ENCODE measurements at regions not wholly inside any gene's neighbourhood (a gene's known extent, or its start where the extent isn't known, plus 50 kb on each side); places are given as distances from the start of the nearest gene placed in this dataset.

DNA sequence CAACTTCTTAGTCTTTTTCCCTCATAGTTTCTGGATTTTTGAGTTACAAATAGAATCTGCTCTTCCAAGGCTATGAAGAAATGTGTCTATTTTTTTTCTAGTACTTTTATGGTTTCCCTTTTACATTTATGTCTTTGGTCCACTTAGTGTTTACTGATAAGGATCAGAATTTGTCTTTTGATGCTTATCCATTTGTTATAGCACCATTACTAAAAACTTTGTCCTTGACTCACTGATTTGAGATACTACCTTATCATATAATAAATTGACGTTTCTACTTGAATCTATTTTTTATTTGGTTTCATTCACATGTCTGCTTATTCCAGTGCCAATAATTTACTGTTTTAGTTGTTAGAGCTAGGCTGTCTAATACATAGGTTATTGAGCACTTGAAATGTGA lies 161.1 kb upstream of the DPYD start:
- no peak for TF ChIP-seq POLR2A (IDR thresholded peaks at IDR 0.05)
- TF ChIP-seq, protein P1, sequence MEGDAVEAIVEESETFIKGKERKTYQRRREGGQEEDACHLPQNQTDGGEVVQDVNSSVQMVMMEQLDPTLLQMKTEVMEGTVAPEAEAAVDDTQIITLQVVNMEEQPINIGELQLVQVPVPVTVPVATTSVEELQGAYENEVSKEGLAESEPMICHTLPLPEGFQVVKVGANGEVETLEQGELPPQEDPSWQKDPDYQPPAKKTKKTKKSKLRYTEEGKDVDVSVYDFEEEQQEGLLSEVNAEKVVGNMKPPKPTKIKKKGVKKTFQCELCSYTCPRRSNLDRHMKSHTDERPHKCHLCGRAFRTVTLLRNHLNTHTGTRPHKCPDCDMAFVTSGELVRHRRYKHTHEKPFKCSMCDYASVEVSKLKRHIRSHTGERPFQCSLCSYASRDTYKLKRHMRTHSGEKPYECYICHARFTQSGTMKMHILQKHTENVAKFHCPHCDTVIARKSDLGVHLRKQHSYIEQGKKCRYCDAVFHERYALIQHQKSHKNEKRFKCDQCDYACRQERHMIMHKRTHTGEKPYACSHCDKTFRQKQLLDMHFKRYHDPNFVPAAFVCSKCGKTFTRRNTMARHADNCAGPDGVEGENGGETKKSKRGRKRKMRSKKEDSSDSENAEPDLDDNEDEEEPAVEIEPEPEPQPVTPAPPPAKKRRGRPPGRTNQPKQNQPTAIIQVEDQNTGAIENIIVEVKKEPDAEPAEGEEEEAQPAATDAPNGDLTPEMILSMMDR (IDR thresholded peaks at IDR 0.05), result no peak
